Activated T-helper 1 cell treated with anti-CD3 and anti-CD28 coated beads, Interleukin-12 subunit alpha, Interleukin-12 subunit beta, Interleukin-2, Interleukin-4 antibody, amounts not matched to agents 30 ng/mL and 10 ng/mL and 1 ng/mL, durations not matched to agents 14 hours and 24 hours and 36 hours (primary cell): ENCODE measurements at regions not wholly inside any gene's neighbourhood (a gene's known extent, or its start where the extent isn't known, plus 50 kb on each side); places are given as distances from the start of the nearest gene placed in this dataset.

Source experiments
- DNase-seq: peaks from one replicate; pipeline ENCODE4 v3.0.0; 2021; ENCODE audit warnings: low spot score
- H3K27ac Mint-ChIP-seq: one replicate; pipeline ENCODE4 v1.8.0; 2021; ENCODE audit warnings: mild to moderate bottlenecking, mixed read lengths
- H3K27me3 Mint-ChIP-seq: one replicate; pipeline ENCODE4 v1.8.0; 2022; ENCODE audit warnings: mild to moderate bottlenecking, moderate library complexity, mixed read lengths; ENCODE audit not compliant: insufficient read depth
- H3K36me3 Mint-ChIP-seq: one replicate; pipeline ENCODE4 v1.8.0; 2021; ENCODE audit warnings: low read depth, mixed read lengths
- H3K4me1 Mint-ChIP-seq: one replicate; pipeline ENCODE4 v1.8.0; 2021; ENCODE audit warnings: low read depth, mixed read lengths
- H3K4me3 Mint-ChIP-seq: one replicate; pipeline ENCODE4 v1.8.0; 2021; ENCODE audit warnings: mild to moderate bottlenecking, moderate library complexity, mixed read lengths
- H3K9me3 Mint-ChIP-seq: one replicate; pipeline ENCODE4 v1.8.0; 2021; ENCODE audit warnings: mixed read lengths
- intact Hi-C: fragments of 100-400 bp; cut with micrococcal nuclease; formaldehyde crosslinking; loops from one replicate; pipeline ENCODE4 v1.15.1; 2024

DNA sequence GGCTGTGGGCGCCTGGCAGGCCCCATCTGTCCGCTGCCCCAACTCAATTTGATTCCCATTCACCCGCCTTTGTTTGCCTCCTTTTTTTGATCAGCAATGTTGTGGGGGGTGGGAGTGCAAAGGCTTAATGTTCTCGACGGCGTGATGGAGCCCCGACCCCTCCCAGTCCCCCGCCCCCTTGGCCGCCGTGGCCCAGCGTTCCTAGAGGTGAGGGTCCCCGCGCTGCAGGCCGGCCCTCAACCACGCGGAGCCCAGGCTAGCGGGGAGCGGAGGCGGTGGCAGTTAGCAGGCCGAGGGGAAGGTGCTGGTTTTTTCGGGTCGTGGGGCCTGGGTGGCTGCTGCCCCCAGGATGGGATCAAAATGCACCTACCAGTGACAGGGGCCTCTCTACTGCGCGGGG, 274.7 kb upstream of the SKOR2 start:
- Mint-ChIP-seq H3K27me3 (peaks cover 7% of the 10 kb centered on the region), H3K4me3 (no peak overlapping the region), H3K27ac (no peak overlapping the region), H3K36me3 (no peaks in the 10 kb centered on the region), H3K4me1 (no peaks in the 10 kb centered on the region), H3K9me3 (no peaks in the 10 kb centered on the region)
- no peak for DNase-seq
- intact Hi-C loops: no loop called here

DNA sequence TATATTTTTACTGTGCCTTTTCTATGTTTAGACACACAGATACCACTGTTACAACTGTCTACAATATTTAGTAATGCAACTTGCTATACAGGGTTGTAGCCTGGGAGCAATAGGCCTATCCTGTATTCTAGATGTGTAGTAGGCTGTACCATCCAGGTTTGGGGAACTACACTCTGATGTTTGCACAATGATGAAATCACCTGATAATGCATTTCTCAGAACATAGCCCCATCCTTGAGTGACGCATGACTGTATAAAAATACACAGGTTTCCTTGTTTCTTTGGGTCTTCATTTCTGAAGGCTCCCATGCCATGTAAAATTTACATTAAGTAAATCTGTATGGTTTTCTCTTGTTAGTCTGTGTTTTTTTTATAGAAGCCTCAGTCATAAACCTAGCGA, 270.9 kb upstream of the SKOR2 start:
- Mint-ChIP-seq H3K36me3 (no peaks in the 10 kb centered on the region), H3K9me3 (no peaks in the 10 kb centered on the region), H3K27me3 (peaks cover 6% of the 10 kb centered on the region), H3K4me1 (no peaks in the 10 kb centered on the region), H3K4me3 (no peak overlapping the region), H3K27ac (no peak overlapping the region)
- intact Hi-C loops: no loop called here
- DNase-seq: no peak

DNA sequence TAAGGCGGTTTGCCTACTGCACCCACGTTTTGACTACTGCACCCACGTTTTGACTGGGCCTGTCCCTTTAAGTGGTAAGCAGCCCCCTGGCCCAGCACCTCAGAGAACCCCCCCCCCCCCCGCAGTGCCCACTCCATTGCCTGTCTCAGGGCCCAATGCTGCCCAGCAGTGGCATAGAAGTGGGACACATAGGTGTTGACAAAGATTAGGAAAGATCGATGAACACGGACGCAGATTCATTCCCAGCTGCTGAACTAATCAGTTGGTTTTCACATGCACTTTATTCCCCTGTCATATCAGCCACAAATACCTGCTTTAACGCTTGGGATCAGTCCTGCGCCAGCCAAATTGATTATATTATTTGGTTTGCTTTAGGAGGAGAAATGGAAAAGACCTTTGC, 268.8 kb upstream of the SKOR2 start:
- H3K4me1 Mint-ChIP-seq: no peaks in the 10 kb centered on the region
- H3K27me3 Mint-ChIP-seq: peaks cover 3% of the 10 kb centered on the region
- no peaks in the 10 kb centered on the region for H3K9me3 Mint-ChIP-seq
- intact Hi-C loops: no loop called here
- H3K4me3 Mint-ChIP-seq: no peak overlapping the region
- no peaks in the 10 kb centered on the region for H3K36me3 Mint-ChIP-seq
- no peak overlapping the region for H3K27ac Mint-ChIP-seq
- DNase-seq: no peak

DNA sequence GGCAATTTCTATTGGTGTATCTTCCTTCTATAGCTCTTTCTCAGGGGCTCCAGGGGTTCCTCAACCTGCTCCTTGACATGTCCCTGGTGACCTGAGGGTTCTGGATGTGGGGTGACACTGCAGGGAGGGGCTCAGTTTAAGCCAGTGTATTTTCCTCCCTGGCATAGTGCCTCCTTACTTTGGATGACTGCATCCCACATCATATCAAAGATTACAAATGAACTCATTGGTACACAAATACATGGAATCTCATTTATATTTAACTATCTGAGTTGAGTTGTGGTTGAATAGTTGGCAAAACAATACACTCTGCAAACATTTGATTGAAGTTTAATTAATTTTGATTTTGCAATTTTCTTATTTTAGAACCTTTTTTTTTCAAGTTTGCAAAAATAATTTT, 268.2 kb upstream of the SKOR2 start:
- Mint-ChIP-seq H3K4me1 (no peaks in the 10 kb centered on the region), H3K27me3 (peaks cover 3% of the 10 kb centered on the region), H3K36me3 (no peaks in the 10 kb centered on the region), H3K4me3 (no peak overlapping the region), H3K27ac (no peak overlapping the region), H3K9me3 (no peaks in the 10 kb centered on the region)
- intact Hi-C loops: no loop called here
- DNase-seq: no peak

DNA sequence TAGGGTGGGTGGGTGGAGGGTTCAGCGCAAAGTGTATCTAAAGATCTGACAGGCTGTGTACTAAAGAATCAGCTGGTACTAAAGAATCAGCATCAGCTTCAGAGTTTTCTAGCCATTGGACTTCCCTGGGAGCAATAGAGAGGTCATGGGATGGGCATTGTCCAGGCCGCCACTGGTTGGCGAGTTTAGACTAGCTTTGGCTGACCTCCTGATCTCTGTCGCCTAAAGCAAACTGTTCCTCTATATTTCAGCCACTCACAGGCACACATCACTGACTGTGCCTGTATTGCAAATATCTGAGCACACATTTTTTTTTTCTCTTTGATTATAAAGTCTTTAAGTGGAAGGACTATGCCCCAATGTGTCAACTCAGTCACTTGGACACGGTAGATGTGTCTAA, 267.8 kb upstream of the SKOR2 start:
- Mint-ChIP-seq H3K9me3 (no peaks in the 10 kb centered on the region), H3K36me3 (no peaks in the 10 kb centered on the region), H3K27me3 (peaks cover 3% of the 10 kb centered on the region), H3K4me3 (no peak overlapping the region), H3K27ac (no peak overlapping the region), H3K4me1 (no peaks in the 10 kb centered on the region)
- intact Hi-C loops: no loop called here
- no peak for DNase-seq

DNA sequence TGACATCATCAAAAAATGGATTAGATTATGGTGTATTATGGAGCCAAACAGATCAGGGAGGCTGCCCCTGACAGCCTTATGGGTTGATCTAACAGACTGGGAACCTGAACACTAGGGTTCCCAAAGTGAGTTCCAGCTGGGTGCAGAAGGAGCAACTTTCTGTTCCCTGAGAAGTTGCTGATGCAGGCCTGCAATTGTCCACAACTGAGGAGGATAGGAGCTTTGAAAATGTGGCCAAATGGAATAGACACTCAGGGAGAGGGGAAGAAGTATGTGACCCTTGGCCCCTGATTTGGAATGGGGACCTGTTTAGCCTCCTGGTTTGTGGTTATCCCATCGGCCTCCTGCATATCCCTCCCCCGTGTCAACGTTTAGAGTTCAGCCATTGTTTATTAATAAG, 262.2 kb upstream of the SKOR2 start:
- H3K4me1 Mint-ChIP-seq: no peaks in the 10 kb centered on the region

DNA sequence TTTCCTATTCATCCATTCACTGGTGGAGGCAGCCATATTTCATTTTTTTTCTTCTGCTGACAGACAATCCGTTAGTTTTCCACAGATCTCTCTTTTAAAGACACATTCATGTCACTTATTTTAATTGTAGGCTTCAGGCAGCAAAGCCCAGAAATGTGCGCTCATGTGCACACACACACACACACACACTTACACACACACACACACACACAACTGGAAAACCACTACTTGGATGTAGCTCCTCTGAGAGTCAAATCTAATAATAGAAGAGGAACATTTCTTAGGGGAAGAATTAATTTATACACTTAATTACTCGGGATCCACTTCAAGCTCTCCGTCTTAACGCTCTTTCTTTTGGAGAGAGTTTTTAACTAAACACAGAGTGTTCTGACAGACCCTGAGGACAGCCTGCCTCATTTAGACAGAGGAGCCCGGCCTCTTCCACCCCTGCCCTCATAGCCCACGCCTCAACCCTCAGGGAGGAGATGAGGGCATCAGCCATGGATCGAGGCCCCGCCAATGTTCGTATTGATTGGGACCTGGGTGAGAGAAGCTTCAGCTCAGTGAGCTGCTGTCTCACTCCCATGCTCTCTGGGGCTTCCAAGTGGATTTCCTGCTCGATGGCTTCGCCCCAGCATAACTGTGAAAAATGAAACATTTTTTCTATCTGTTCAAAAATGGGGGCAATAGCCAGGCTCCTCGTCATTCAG, 261.4 kb upstream of the SKOR2 start:
- H3K4me1 Mint-ChIP-seq: no peaks in the 10 kb centered on the region
- peaks cover 2% of the 10 kb centered on the region for H3K27me3 Mint-ChIP-seq
- H3K27ac Mint-ChIP-seq: no peak overlapping the region
- H3K4me3 Mint-ChIP-seq: no peak overlapping the region
- H3K36me3 Mint-ChIP-seq: no peaks in the 10 kb centered on the region
- no peaks in the 10 kb centered on the region for H3K9me3 Mint-ChIP-seq
- no peak for DNase-seq
- intact Hi-C loops: no loop called here

More for the DNA sequence above, 262.2 kb upstream of the SKOR2 start:
- Mint-ChIP-seq H3K4me3 (no peak overlapping the region), H3K9me3 (no peaks in the 10 kb centered on the region), H3K27ac (no peak overlapping the region), H3K27me3 (peaks cover under 1% of the 10 kb centered on the region), H3K36me3 (no peaks in the 10 kb centered on the region)
- intact Hi-C loops: no loop called here
- no peak for DNase-seq

DNA sequence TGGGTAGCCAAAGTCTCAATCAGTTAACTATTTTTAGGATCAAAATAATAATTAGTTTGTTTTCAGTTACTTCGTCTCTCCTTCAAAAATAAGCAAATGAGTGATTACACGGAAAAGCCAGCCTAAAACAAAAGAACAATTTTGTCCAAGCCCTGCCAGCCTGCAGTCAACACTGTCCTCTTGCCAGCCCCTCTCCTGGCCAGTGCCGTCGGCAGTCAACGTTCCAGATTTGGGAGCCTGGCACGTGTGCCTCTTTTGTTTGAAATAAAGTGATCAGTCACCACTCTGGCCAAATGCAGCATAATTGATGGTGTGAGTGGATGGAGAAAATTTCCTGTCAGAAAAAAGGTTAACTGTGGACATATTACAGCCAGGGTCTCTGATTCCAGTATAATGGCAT, 260.6 kb upstream of the SKOR2 start:
- H3K4me3 Mint-ChIP-seq: no peak overlapping the region
- no peak for DNase-seq
- no peaks in the 10 kb centered on the region for H3K4me1 Mint-ChIP-seq
- H3K36me3 Mint-ChIP-seq: no peaks in the 10 kb centered on the region
- peaks cover 2% of the 10 kb centered on the region for H3K27me3 Mint-ChIP-seq
- no peaks in the 10 kb centered on the region for H3K9me3 Mint-ChIP-seq
- intact Hi-C loops: no loop called here
- H3K27ac Mint-ChIP-seq: no peak overlapping the region

DNA sequence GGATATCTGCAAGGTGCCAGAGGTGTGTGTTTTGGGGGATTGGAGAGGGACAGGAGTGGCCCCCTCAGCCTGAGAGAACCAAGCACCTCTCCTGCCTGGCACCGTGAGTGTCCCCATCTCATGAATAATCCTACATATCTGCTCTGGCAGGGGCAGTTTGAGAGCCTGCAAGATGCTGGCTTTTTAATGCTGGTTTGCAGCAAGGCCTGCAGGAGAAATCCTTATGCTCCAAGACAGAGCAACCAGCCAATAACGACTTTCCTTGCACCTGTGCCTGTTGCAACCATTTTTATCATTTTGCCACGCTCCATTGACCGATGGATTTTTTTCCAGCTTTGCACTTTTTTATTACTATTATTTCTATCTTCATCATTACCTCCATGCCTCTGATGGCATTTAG, 259.4 kb upstream of the SKOR2 start:
- Mint-ChIP-seq H3K9me3 (no peaks in the 10 kb centered on the region), H3K4me1 (no peaks in the 10 kb centered on the region), H3K36me3 (no peaks in the 10 kb centered on the region), H3K27me3 (peaks cover 2% of the 10 kb centered on the region), H3K4me3 (no peak overlapping the region), H3K27ac (no peak overlapping the region)
- DNase-seq: no peak
- intact Hi-C loops: no loop called here

DNA sequence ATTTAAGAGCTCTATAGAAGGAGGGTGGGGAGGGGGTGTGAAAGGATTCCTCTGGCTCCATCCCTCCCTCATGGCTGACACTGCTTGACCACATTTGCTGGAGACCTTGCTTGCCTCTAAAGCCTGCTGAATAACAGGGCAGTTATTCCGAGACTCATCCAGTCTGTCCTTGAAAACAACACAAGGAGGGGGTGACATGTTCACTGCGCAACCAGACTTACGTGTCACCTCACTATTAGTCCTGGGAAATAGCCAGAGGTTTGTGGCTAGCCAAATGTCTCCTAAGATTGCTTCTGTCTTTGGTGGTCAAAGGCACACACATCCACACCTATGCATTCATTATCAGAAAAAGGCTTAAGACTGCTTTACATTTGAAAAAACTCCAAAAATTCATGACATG, 256.2 kb upstream of the SKOR2 start:
- Mint-ChIP-seq H3K27me3 (peaks cover 2% of the 10 kb centered on the region), H3K4me3 (no peak overlapping the region), H3K36me3 (no peaks in the 10 kb centered on the region), H3K27ac (no peak overlapping the region), H3K4me1 (no peaks in the 10 kb centered on the region), H3K9me3 (no peaks in the 10 kb centered on the region)
- DNase-seq: no peak
- intact Hi-C loops: no loop called here

DNA sequence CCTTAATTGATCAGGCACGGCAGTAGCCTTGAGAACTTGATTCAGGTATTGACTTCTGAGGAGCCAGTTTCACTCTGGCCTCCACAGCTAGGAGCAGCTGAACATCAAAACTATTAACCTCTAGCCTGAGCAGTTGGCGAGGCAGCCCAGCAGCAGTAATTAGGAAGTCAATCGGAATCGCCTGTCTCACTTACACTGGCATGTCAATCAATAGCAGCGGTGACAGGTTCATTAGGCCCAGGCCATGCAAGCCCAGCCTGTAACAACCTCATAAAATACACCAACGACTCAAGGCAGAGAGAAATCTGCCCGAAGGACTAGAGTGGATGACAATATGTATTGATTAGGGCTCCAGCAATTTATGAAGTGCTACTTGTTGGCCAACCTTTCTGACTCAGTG, 255.4 kb upstream of the SKOR2 start:
- DNase-seq: no peak
- no peaks in the 10 kb centered on the region for H3K36me3 Mint-ChIP-seq
- intact Hi-C loops: no loop called here
- peaks cover 2% of the 10 kb centered on the region for H3K27me3 Mint-ChIP-seq
- H3K9me3 Mint-ChIP-seq: no peaks in the 10 kb centered on the region
- no peak overlapping the region for H3K4me3 Mint-ChIP-seq
- H3K27ac Mint-ChIP-seq: no peak overlapping the region
- no peaks in the 10 kb centered on the region for H3K4me1 Mint-ChIP-seq

DNA sequence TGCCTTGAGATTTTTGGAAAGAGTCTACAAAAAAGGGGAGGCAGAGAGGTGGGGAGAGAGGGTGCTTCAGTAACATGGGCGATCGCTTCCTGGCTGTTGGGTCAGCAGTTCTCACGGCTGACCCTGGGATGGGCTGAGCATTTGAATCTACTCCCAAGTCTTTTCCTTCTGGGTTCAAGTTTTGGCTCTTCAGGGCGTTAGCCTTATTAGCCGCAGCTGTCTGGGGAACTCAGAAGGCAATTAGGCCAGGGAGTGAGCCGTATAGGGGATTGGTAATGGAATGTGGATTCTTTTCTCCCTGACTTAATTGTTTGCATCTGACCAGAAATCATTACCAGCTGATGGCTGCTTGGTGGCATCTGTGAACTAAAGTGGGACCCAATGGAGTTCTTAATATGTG, 250.5 kb upstream of the SKOR2 start:
- no peaks in the 10 kb centered on the region for H3K27me3 Mint-ChIP-seq
- H3K4me3 Mint-ChIP-seq: no peak overlapping the region
- H3K4me1 Mint-ChIP-seq: no peaks in the 10 kb centered on the region
- H3K27ac Mint-ChIP-seq: no peak overlapping the region
- H3K36me3 Mint-ChIP-seq: no peaks in the 10 kb centered on the region
- intact Hi-C loops: no loop called here
- no peaks in the 10 kb centered on the region for H3K9me3 Mint-ChIP-seq
- DNase-seq: no peak

DNA sequence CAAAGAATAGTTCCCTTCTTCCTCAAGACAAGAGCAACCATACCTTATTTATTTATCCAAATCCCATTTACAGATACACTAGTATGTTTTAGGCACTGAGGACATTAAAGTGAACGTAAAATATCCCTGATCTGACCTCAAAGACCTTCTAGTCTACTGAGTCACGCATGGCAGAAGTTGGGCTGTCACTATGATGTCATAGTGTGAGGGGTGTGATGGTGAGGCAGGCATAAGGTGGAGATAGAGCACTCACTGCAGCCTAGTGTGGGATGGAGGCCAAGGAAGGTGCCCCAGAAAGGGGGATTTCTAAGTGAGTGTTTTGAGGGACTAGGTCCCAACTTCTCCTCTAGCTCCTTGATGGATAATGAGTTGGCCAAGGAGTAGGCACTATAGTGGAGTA, 249.5 kb upstream of the SKOR2 start:
- no peak for DNase-seq
- intact Hi-C loops: no loop called here
- H3K27me3 Mint-ChIP-seq: no peaks in the 10 kb centered on the region
- no peak overlapping the region for H3K27ac Mint-ChIP-seq
- H3K9me3 Mint-ChIP-seq: no peaks in the 10 kb centered on the region
- H3K36me3 Mint-ChIP-seq: no peaks in the 10 kb centered on the region
- no peak overlapping the region for H3K4me3 Mint-ChIP-seq
- no peaks in the 10 kb centered on the region for H3K4me1 Mint-ChIP-seq

DNA sequence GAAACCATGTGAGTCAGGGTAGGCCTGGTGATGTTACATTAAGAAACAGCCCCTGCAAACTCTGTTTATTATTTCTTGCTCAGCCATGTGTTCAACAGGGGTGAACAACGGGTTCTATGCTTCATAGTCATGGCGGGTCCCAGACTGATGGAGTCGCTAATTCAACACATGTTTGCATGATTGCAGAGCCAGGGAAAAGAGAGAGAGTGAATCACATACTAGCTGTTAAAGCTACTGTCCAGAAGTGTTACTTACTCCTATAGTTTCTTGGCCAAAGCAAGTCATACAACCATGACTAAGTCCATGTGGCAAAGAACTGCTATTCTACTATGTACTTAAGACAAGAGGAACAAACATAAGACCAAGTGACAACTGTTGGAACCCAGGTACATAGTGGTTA, 241.2 kb upstream of the SKOR2 start:
- Mint-ChIP-seq H3K27ac (no peak overlapping the region), H3K27me3 (no peaks in the 10 kb centered on the region), H3K9me3 (no peaks in the 10 kb centered on the region), H3K4me3 (no peak overlapping the region), H3K4me1 (peaks cover 6% of the 10 kb centered on the region), H3K36me3 (no peaks in the 10 kb centered on the region)
- no peak for DNase-seq
- intact Hi-C loops: no loop called here
